ENCODE measurements at regions not wholly inside any gene's neighbourhood (a gene's known extent, or its start where the extent isn't known, plus 50 kb on each side); places are given as distances from the start of the nearest gene placed in this dataset.

GRCh38 chr12:111189792-111190191 is 179.1 kb downstream of the PHETA1 start:
- Histone ChIP-seq H3K36me3 (ENCODE audit: control insufficient read depth, insufficient read depth, low read length) (no peaks in the 10 kb centered on the region), H3K4me3 (ENCODE audit: low read depth, low read length) (no peak overlapping the region), H3K27me3 (ENCODE audit: control insufficient read depth, insufficient read depth, low read length) (no peaks in the 10 kb centered on the region)
- no peak for TF ChIP-seq CTCF (IDR thresholded peaks at IDR 0.05; ENCODE audit: insufficient read depth, low read length, severe bottlenecking)
- peak; percentile 18 for FAIRE-seq
- no peak for DNase-seq (ENCODE audit: low read depth)

- Histone ChIP-seq H3K36me3 (ENCODE audit: control insufficient read depth, insufficient read depth, low read length) (no peaks in the 10 kb centered on the region), H3K27me3 (ENCODE audit: control insufficient read depth, insufficient read depth, low read length) (no peaks in the 10 kb centered on the region), H3K4me3 (ENCODE audit: low read depth, low read length) (no peak overlapping the region)
- FAIRE-seq = no peak
- DNase-seq (ENCODE audit: low read depth) = no peak
- no peak for TF ChIP-seq CTCF (IDR thresholded peaks at IDR 0.05; ENCODE audit: insufficient read depth, low read length, severe bottlenecking)
Observed at GRCh38 chr12:111188436-111188835, 180.5 kb downstream of the PHETA1 start.

- no peaks in the 10 kb centered on the region for H3K36me3 ChIP-seq (ENCODE audit: control insufficient read depth, insufficient read depth, low read length)
- H3K27me3 ChIP-seq (ENCODE audit: control insufficient read depth, insufficient read depth, low read length) = no peaks in the 10 kb centered on the region
- no peak for TF ChIP-seq CTCF (IDR thresholded peaks at IDR 0.05; ENCODE audit: insufficient read depth, low read length, severe bottlenecking)
Observed at GRCh38 chr12:111186347-111186746, 182.5 kb downstream of the PHETA1 start.

GRCh38 chr12:111185889-111186227 is 183.0 kb downstream of the PHETA1 start:
- Histone ChIP-seq H3K27me3 (ENCODE audit: control insufficient read depth, insufficient read depth, low read length) (no peaks in the 10 kb centered on the region), H3K4me3 (ENCODE audit: low read depth, low read length) (no peak overlapping the region), H3K36me3 (ENCODE audit: control insufficient read depth, insufficient read depth, low read length) (no peaks in the 10 kb centered on the region)
- no peak for TF ChIP-seq CTCF (IDR thresholded peaks at IDR 0.05; ENCODE audit: insufficient read depth, low read length, severe bottlenecking)
- DNase-seq (ENCODE audit: low read depth) (no peak), FAIRE-seq (no peak)

More at GRCh38 chr12:111186347-111186746, 182.5 kb downstream of the PHETA1 start:
- H3K4me3 ChIP-seq (ENCODE audit: low read depth, low read length) = no peak overlapping the region
- DNase-seq (ENCODE audit: low read depth) = no peak
- no peak for FAIRE-seq

- no peaks in the 10 kb centered on the region for H3K36me3 ChIP-seq (ENCODE audit: control insufficient read depth, insufficient read depth, low read length)
- TF ChIP-seq CTCF (IDR thresholded peaks at IDR 0.05; ENCODE audit: insufficient read depth, low read length, severe bottlenecking) = no peak
- no peaks in the 10 kb centered on the region for H3K27me3 ChIP-seq (ENCODE audit: control insufficient read depth, insufficient read depth, low read length)
- FAIRE-seq (peak; percentile 58), DNase-seq (ENCODE audit: low read depth) (no peak)
- H3K4me3 ChIP-seq (ENCODE audit: low read depth, low read length) = no peak overlapping the region
Observed at GRCh38 chr12:111185206-111185888, 183.5 kb downstream of the PHETA1 start.

GRCh38 chr12:111184161-111184560 is 184.7 kb downstream of the PHETA1 start:
- no peak for TF ChIP-seq CTCF (IDR thresholded peaks at IDR 0.05; ENCODE audit: insufficient read depth, low read length, severe bottlenecking)
- FAIRE-seq = no peak
- Histone ChIP-seq H3K36me3 (ENCODE audit: control insufficient read depth, insufficient read depth, low read length) (no peaks in the 10 kb centered on the region), H3K4me3 (ENCODE audit: low read depth, low read length) (no peak overlapping the region), H3K27me3 (ENCODE audit: control insufficient read depth, insufficient read depth, low read length) (no peaks in the 10 kb centered on the region)
- no peak for DNase-seq (ENCODE audit: low read depth)

Measured in bronchial epithelial cell (primary cell).